RWPE2 (cell line): ENCODE measurements at regions not wholly inside any gene's neighbourhood (a gene's known extent, or its start where the extent isn't known, plus 50 kb on each side); places are given as distances from the start of the nearest gene placed in this dataset.

Source experiments
- ATAC-seq: fragments of 200-7000 bp; cut with Tn5 transposase; 3 replicates; pipeline ENCODE4 v1.9.1; 2021; ENCODE audit warnings: low read depth
- DNase-seq: peaks from one replicate; pipeline ENCODE4 v3.0.0-alpha.2; 2020; ENCODE audit warnings: low spot score
- H3K27ac ChIP-seq: fragments of 450-650 bp; 2 replicates; pipeline ENCODE4 v1.5.1; 2017; ENCODE audit warnings: mild to moderate bottlenecking; ENCODE audit not compliant: poor library complexity, severe bottlenecking
- H3K27me3 ChIP-seq: fragments of 250-450 bp; sonication (Bioruptor Pico); 2 replicates; pipeline ENCODE4 v1.5.1; 2021; ENCODE audit warnings: mild to moderate bottlenecking, moderate library complexity; ENCODE audit not compliant: insufficient read depth, poor library complexity, severe bottlenecking
- H3K36me3 ChIP-seq: fragments of 250-450 bp; sonication (Bioruptor Pico); 2 replicates; pipeline ENCODE4 v1.5.1; 2020; ENCODE audit warnings: low read depth, mild to moderate bottlenecking, moderate library complexity
- H3K4me1 ChIP-seq: fragments of 250-450 bp; sonication (Bioruptor Pico); 2 replicates; pipeline ENCODE4 v1.5.1; 2021; ENCODE audit warnings: mild to moderate bottlenecking, moderate library complexity; ENCODE audit not compliant: insufficient read depth, poor library complexity, severe bottlenecking
- H3K4me3 ChIP-seq: fragments of 250-450 bp; sonication (Bioruptor Pico); 2 replicates; pipeline ENCODE4 v1.5.1; 2021; ENCODE audit warnings: mild to moderate bottlenecking, moderate library complexity; ENCODE audit not compliant: severe bottlenecking
- H3K9me3 ChIP-seq: fragments of 250-450 bp; sonication (Bioruptor Pico); 2 replicates; pipeline ENCODE4 v1.5.1; 2021; ENCODE audit warnings: mild to moderate bottlenecking, moderate library complexity; ENCODE audit not compliant: severe bottlenecking
- CTCF ChIP-seq: fragments of 450-650 bp; IDR thresholded peaks from one replicate; pipeline ENCODE4 v1.5.1; 2017; ENCODE audit warnings: mild to moderate bottlenecking, moderate library complexity; ENCODE audit not compliant: poor library complexity, severe bottlenecking

- peaks cover 71% of the 10 kb centered on the region for H3K36me3 ChIP-seq
- H3K9me3 ChIP-seq: no peaks in the 10 kb centered on the region
- no peaks in the 10 kb centered on the region for H3K27me3 ChIP-seq
- H3K27ac ChIP-seq: no peak overlapping the region
- ATAC-seq: no peak
- no peaks in the 10 kb centered on the region for H3K4me1 ChIP-seq
- DNase-seq: no peak
- TF ChIP-seq CTCF: no peak
- no peak overlapping the region for H3K4me3 ChIP-seq
These were observed 99.8 kb downstream of the SEPTIN7 start for GRCh38 chr7:35900651-35901050.

DNA sequence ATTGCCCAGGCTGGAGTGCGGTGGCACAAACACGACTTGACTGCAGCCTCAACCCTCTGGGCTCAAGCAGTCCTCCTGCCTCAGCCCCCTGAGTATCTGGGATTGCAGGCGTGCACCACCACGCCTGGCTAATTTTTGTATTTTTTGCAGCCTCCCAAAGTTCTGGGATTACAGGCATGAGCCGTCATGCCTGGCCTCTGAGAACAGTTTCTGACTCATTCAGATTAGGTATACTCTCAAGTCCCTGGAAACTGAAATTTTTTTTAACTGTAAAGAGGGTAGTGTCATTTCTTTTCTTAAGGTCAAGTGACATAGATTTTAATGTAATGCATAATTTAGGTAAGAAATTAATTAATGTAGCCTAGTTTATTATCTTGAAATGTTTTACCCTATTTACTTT lies 104.7 kb downstream of the SEPTIN7 start:
- Histone ChIP-seq H3K4me3 (no peak overlapping the region), H3K27me3 (no peaks in the 10 kb centered on the region), H3K36me3 (peaks cover 22% of the 10 kb centered on the region), H3K27ac (peak overlapping the region; percentile 9), H3K9me3 (no peaks in the 10 kb centered on the region), H3K4me1 (no peaks in the 10 kb centered on the region)
- DNase-seq: no peak
- ATAC-seq: peak; percentile 78
- no peak for TF ChIP-seq CTCF

DNA sequence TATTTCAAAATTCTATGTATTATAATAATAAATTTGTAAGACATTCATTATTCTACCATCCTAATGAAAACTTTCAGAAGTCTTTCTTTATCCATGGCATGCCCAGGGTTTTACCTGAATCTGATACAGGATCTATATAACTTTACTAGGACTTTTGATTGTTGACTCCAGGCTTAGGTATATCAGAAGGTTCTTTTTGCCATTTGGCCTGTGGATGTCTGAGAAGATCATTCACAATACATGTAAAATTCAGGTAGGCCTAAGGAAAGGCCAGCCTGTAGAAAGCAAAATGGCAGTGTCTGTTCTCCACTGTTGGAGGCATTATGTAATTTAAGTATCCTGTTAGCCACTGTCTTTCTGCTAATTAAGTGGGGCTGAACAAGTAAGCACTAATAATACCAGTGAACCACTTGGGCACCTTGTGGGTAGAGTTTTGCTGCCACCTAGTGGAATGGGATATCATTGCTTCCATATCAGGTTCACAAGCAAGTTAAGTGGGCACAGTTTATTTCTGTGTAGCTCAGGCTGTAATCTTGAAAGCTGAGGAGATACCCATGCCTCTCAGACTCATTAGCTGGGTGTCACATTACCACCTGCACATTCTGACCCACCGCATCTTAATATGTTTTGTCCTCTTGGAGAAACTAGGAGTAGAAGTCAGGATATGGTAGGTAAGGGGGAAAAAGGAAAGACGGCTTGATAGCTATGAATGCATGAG lies 105.5 kb downstream of the SEPTIN7 start:
- ATAC-seq (peak; percentile 80), DNase-seq (no peak)
- no peaks in the 10 kb centered on the region for H3K9me3 ChIP-seq
- no peaks in the 10 kb centered on the region for H3K27me3 ChIP-seq
- peaks cover 19% of the 10 kb centered on the region for H3K36me3 ChIP-seq
- H3K4me3 ChIP-seq: no peak overlapping the region
- peak; percentile 96 for TF ChIP-seq CTCF
- H3K27ac ChIP-seq: peak overlapping the region; percentile 9
- H3K4me1 ChIP-seq: no peaks in the 10 kb centered on the region

DNA sequence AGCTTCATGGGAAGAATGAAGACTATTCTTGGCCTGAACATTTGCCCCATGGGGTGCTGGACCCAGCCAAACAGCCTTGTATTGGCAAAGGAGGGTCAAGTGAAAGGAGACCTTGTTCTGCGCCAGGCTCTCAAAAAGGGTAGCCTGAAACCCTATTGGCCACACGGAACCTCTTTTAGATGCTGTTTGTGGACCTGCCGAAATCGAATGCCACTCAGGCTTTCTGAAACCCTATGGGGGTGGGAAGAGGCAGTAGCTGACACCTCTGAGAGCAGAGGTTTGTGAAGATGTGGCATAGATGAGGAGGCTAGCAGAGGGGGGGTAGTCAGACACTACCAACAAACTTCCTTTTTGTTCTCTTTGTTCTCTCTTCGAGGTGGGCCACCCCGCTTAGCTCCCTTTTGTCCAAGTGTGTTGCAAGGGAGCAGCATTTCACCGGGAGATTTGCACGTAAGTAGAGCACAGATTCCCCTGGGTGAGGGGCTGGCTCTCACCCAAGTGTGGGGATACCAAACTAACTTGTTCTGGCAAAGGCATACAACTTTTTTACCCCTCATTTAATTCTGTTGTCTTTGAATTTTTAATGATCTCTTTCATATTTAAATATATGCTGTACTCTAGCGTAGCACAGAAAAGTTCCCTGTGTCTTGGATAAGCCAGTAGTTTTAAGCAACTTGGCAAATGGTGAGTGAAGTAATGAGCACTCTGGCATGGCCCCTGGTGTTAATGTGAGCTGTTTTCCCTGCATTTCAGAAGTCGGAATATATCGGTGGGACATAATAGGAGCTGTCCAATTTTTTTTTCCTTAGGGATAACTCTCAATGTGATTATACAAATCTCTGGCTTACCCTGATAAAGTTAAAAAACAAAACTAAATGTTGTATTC lies 107.7 kb downstream of the SEPTIN7 start:
- H3K27ac ChIP-seq: no peak overlapping the region
- no peak for DNase-seq

More for the DNA sequence above, 107.7 kb downstream of the SEPTIN7 start:
- Histone ChIP-seq H3K9me3 (no peaks in the 10 kb centered on the region), H3K4me1 (no peaks in the 10 kb centered on the region), H3K36me3 (peaks cover 14% of the 10 kb centered on the region), H3K4me3 (no peak overlapping the region), H3K27me3 (no peaks in the 10 kb centered on the region)
- no peak for TF ChIP-seq CTCF
- ATAC-seq: no peak
